ENCODE measurements at regions not wholly inside any gene's neighbourhood (a gene's known extent, or its start where the extent isn't known, plus 50 kb on each side); places are given as distances from the start of the nearest gene placed in this dataset.

- no peak for TF ChIP-seq SMC3 (IDR thresholded peaks at IDR 0.05; ENCODE audit: low read length)
- no peak for TF ChIP-seq GTF2F1 (IDR thresholded peaks at IDR 0.05; ENCODE audit: low read length)
- no peak for TF ChIP-seq NCOA5 (CRISPR knock-in tag; IDR thresholded peaks at IDR 0.05)
- TF ChIP-seq POLR2A (IDR thresholded peaks at IDR 0.05; ENCODE audit: insufficient read depth in 1 of 2, low read depth in 2 of 2, low read length in 2 of 2), result no peak
Measured at GRCh38 chr1:237972186-237972585, 81.5 kb upstream of the ZP4 start.
